Sciatic nerve (tissue), 2 donors: ENCODE measurements at regions not wholly inside any gene's neighbourhood (a gene's known extent, or its start where the extent isn't known, plus 50 kb on each side); places are given as distances from the start of the nearest gene placed in this dataset.

ENCODE experiments used
- ATAC-seq: fragments of 200-7000 bp; cut with Tn5 transposase; one replicate; pipeline ENCODE4 v1.9.1; 2020; ENCODE audit warnings: mild to moderate bottlenecking, moderate library complexity
- DNase-seq: peaks from one replicate; pipeline ENCODE4 v3.0.0-alpha.2; 2020; ENCODE audit warnings: low spot score
- intact Hi-C: fragments of 100-400 bp; cut with DNase I; formaldehyde crosslinking; loops from one replicate; pipeline ENCODE4 v1.14.2; 2022
- donor health status: DM: no; HTN: no; CAD: no.
- donor health status: DM: no; HTN: no; CAD: no.

GRCh38 chr3:13251166-13251903 lies 168.8 kb downstream of the NUP210 start:
- ATAC-seq: no peak
- intact Hi-C loops: no loop called here
- DNase-seq: no peak

GRCh38 chr3:13249664-13250390 lies 170.3 kb downstream of the NUP210 start:
- ATAC-seq (no peak), DNase-seq (no peak)
- intact Hi-C loops: no loop called here

- ATAC-seq (no peak), DNase-seq (no peak)
- intact Hi-C loops: no loop called here
Observed at GRCh38 chr3:13248640-13249039, 171.5 kb downstream of the NUP210 start.

GRCh38 chr3:13245615-13245978 lies 172.4 kb upstream of the IQSEC1 start:
- intact Hi-C loops: no loop called here

GRCh38 chr3:13243586-13243985 lies 170.4 kb upstream of the IQSEC1 start:
- ATAC-seq: no peak
- intact Hi-C loops: no loop called here

More at GRCh38 chr3:13245615-13245978, 172.4 kb upstream of the IQSEC1 start:
- ATAC-seq: no peak
- DNase-seq: no peak

GRCh38 chr3:13242364-13242737 lies 169.1 kb upstream of the IQSEC1 start:
- no peak for ATAC-seq
- intact Hi-C loops: no loop called here
- DNase-seq: no peak

More at GRCh38 chr3:13243586-13243985, 170.4 kb upstream of the IQSEC1 start:
- DNase-seq: no peak

- DNase-seq: no peak
- no peak for ATAC-seq
- intact Hi-C loops: no loop called here
Observed at GRCh38 chr3:13241621-13242363, 168.6 kb upstream of the IQSEC1 start.

- no peak for ATAC-seq
- intact Hi-C loops: no loop called here
- DNase-seq: no peak
Observed at GRCh38 chr3:13240928-13241618, 167.8 kb upstream of the IQSEC1 start.

GRCh38 chr3:13239467-13239760 lies 166.2 kb upstream of the IQSEC1 start:
- intact Hi-C loops: no loop called here
- no peak for ATAC-seq
- no peak for DNase-seq

- intact Hi-C loops: no loop called here
- no peak for DNase-seq
- no peak for ATAC-seq
Observed at GRCh38 chr3:13238687-13239466, 165.6 kb upstream of the IQSEC1 start.

GRCh38 chr3:13237776-13238490 lies 164.7 kb upstream of the IQSEC1 start:
- no peak for ATAC-seq
- intact Hi-C loops: no loop called here

GRCh38 chr3:13236557-13237173 lies 163.4 kb upstream of the IQSEC1 start:
- DNase-seq: no peak
- no peak for ATAC-seq
- intact Hi-C loops: no loop called here

More at GRCh38 chr3:13237776-13238490, 164.7 kb upstream of the IQSEC1 start:
- DNase-seq: no peak

- intact Hi-C loops: no loop called here
- ATAC-seq: no peak
- no peak for DNase-seq
Observed at GRCh38 chr3:13235897-13236296, 162.7 kb upstream of the IQSEC1 start.

GRCh38 chr3:13235079-13235478 lies 161.8 kb upstream of the IQSEC1 start:
- ATAC-seq (no peak), DNase-seq (no peak)
- intact Hi-C loops: no loop called here

- intact Hi-C loops: no loop called here
- ATAC-seq (no peak), DNase-seq (no peak)
Observed at GRCh38 chr3:13234666-13235065, 161.4 kb upstream of the IQSEC1 start.

GRCh38 chr3:13233487-13234485 lies 160.6 kb upstream of the IQSEC1 start:
- ATAC-seq: no peak
- intact Hi-C loops: no loop called here
- no peak for DNase-seq
